HG03175 (cell line): ENCODE measurements at regions not wholly inside any gene's neighbourhood (a gene's known extent, or its start where the extent isn't known, plus 50 kb on each side); places are given as distances from the start of the nearest gene placed in this dataset.
"Not testable (repeated sequence)": the region's sequence is repeated elsewhere in the genome, so short reads cannot be mapped to it uniquely, and the experiment has no call there.

Source experiments
- ATAC-seq: cut with Tn5 transposase; IDR thresholded peaks from one replicate; pipeline ENCODE4 v1.9.1; 2021; ENCODE audit warnings: mild to moderate bottlenecking, moderate library complexity; ENCODE audit not compliant: unreplicated experiment

DNA sequence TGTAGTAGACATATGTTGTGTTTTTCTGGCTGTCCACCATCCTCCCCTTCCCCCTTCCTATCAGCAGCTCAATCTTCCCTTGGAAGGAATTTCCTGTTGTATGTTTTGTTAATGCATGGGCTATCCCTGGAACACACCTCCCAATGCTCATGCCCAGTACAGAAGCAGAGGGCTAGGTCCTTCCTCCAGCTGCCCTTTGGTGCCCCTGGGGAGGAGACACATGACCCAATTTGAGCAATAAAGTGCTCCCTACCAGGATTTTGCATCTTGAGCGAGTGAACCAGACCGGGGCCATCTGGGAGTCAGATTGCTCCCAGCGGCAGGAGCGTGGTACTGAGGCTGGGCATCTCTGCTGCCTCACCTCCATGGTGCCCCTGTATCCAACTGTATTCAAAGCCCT is 141.5 kb upstream of the MED13 start:
- no peak for ATAC-seq

DNA sequence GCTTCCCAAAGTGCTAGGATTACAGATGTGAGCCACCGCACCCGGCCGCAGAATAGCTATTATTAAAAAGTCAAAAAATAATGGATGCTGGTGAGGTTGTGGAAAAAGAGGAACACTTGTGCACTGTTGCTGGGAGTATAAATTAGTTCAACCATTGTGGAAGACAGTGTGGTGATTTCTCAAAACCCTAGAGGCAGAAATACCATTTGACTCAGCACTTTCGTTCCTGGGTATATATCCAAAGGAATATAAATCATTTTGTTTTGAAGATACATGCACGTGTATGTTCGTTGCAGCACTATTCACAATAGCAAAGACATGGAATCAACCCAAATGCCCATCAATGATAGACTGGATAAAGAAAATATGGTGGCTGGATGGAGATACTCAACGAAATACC is 132.1 kb upstream of the MED13 start:
- ATAC-seq: not testable (repeated sequence)

DNA sequence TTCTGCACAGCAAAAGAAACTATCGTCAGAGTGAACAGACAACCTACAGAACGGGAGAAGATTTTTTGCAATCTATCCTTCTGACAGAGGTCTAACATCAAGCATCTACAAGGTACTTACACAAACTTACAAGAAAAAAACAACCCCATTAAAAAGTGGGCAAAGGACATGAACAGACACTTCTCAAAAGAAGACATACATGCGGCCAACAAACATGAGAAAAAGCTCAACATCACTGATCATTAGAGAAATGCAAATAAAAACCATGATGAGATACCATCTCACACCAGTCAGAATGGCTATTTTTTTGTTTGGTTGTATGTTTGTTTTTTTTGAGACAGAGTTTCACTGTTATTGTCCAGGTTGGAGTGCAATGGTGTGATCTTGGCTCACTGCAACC is 131.5 kb upstream of the MED13 start:
- ATAC-seq: not testable (repeated sequence)

DNA sequence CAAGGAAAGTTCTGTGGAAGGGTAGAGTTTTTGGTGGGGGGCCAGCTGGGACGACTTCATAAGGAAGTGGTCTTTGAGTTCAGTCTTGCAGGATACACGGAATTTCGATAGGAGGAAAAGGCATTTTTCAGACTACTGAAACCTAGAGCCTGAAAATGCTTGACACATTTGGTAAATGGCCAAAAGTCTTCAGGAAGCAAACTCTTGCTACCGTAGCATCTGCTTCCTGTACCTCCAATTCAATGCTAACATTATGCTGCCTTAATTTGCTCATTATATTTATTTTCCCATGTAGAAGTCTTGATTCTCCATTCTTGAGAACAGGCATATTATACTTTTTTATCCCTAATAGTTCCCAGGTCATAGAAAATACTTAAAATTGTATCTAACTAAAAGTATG is 129.3 kb upstream of the MED13 start:
- no peak for ATAC-seq

DNA sequence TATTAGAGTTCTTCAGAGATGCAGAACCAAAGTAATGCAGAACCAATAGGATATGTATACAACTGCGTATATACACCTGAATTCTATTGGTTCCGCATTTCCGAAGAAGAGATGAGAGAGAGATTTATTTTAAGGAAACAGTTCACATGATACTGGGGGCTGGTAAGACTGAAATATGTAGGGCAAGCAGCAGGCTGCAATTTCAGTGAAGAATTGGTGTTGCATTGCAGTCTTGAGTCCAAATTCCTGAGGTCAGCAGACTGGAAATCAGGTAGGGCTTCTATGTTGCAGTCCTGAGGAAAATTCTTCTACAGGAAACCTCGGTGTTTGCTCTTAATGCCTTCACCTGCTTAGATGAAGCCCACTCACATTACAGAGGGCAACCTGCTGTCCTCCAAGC is 128.2 kb upstream of the MED13 start:
- ATAC-seq: no peak

DNA sequence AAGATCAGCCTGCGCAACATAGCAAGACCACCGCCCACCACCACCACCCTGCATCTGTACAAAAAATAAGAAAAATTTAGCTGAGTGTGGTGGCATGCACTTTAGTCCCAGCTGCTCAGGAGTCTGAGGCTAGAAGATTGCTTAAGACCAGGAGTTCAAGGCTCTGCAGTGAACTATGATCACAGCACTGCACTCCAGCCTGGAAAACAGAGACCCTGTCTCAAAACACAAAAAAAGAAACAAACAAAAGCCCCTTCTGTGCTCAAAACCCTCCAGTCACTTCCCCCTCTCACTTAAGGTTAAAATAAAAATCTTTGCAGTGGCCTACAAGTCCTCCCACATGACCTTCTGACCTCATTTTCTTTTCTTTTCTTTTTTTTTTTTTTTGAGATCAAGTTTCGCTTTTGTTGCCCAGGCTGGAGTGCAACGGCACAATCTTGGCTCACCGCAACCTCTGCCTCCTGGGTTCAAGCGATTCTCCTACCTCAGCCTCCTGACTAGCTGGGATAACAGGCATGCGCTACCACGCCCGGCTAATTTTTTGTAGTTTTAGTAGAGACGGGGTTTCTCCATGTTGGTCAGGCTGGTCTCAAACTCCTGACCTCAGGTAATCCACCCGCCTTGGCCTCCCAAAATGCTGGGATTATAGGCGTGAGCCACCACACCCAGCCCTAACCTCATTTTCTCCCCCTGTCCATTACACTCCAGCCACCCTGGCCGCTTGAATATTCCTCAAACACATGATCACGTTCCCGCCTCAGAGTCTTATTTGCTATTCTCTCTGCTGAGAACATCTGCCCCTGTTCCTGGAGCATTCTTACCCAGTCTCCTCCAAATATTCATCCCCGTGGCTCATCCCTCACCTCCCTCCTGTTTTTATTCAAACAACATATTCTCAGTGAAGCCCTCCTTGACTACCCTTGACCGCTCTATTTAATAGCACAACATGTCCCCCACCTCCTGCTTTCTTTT is 126.6 kb upstream of the MED13 start:
- ATAC-seq: no peak

DNA sequence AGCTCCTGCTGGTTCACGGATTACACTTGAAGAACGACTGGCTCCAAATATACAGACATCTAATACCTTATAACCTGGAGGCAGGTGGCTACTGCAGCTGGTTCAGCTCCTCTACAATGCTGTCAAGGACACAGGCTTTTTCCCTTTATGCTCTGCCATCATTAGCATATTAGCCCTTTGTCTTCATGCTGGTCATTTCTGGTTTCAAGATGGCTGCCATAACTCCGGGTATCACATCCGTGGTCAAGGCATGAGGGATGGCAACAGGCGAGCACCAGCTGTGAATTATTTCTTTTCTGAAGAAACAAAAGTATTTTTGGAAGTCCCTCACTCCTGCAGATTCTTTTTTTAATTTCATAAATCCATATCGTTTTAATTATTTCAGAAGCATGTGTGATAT is 124.3 kb upstream of the MED13 start:
- ATAC-seq: no peak

DNA sequence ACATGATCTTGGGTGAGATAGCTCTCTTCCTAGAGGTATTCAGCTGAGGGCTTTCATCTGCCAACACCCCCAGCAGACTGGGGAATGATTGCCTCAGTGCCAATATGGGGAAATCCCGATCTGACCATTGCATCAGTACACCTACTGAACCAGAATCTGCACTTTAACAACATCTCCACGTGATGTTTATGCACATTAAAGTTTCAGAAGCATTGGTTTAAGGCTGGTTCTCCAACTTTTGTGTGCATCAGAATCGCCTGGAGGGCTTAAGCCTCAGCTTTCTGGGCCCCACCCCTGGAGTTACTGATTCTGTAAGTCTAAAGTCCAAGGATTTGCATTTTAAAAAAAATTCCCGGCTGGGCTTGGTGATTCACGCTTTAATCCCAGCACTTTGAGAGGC is 123.6 kb upstream of the MED13 start:
- no peak for ATAC-seq

DNA sequence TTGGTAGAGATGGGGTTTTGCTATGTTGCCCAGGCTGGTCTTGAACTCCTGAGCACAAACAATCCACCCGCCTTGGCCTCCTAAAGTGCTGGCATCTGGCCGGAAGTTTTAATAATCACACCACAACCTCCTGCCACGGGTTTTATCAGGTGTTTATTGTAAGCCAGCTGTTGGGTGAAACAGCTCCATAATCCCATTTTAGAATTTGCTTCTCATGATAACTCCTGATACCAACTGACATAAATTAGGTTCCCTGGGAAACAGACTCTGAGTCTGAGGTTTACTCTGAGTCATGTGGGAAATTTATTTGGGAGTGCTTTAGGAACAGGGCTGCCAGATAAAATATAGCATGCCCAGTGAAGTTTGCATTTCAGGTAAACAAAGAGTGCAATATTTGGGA is 122.6 kb upstream of the MED13 start:
- ATAC-seq: no peak

DNA sequence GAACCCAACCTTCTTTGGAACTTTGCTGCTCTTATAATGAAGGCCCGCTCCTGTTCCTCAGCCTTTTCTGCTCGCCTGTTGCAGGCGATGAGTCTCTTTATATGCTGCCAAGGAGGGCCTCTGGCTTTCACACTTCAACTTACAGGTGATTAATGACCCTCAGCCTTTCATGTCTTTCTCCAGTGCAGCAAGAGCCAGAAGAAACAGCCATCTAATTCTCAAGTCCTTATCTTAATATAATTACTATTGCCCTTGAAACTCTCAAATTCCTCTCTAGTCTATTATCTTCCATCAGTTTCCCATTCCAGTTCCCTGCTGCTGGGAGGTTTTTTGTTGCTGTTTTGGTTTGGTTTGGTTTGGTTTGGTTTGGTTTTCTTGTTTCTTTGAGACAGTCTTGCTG is 121.8 kb upstream of the MED13 start:
- no peak for ATAC-seq

DNA sequence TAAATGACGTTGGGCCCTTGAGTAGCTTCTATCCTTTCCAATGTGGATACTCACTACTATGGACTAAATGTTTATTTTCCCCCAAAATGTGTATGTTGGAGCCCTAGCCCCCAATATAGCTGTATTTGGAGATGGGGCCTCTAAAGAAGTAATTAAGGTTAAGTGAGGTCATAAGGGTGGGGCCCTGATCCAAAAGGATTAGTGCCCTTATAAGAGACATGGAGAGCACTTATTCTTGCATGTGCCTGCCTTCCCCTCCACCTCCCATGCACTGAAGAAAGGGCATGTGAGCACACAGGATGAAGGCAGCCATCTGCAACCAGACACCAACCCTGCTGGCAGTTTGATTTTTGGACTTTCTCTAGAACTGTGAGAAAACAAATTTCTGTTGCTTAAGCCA is 115.7 kb upstream of the MED13 start:
- ATAC-seq: no peak

DNA sequence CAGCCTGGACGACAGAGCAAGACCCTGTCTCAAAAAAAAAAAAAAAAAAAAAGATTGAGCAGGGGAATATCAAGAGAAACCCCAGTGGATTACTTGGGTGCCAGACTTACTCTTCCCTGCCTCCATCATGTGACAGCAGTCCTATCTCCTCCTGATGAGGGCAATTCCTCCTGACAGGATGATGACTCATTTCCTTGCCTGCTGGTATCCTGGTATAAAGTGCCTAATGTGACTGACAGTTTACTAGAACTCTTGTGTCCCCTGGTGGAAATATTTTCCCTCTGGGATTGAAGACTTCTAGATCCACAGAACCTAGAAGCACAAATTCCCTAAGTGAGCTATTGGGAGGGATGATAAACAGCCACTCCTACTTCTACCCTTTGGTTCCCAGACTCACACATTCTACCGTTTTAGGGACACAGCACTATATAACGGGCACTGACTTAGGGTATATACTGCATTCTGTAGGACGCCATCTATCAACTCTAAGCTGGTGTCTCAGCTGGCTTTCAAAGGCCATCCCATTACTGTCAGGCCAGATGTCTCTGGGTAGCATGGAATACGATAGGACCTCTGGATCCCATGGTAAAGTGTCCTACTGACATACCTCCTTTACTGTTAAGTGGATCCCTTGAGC is 114.6 kb upstream of the MED13 start:
- no peak for ATAC-seq

DNA sequence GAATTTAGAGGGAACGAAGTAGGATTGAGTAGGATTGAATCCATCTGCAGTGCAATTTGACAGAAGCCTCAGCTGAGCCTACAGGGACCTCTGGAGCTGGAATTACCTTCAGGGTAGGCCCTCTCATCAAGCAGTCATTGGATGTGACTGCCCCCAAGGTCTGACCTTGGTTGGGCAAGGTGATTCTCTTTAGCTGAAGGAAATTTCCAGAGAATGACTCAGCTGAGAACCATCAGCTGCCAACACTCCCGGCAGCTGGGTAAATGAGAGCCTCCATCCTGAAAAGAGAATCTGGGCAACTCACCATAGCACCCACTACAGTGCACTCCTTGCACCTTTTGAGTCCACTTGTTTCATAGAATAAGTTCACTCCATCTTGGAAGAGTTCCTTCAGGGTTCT is 113.5 kb upstream of the MED13 start:
- ATAC-seq: no peak

DNA sequence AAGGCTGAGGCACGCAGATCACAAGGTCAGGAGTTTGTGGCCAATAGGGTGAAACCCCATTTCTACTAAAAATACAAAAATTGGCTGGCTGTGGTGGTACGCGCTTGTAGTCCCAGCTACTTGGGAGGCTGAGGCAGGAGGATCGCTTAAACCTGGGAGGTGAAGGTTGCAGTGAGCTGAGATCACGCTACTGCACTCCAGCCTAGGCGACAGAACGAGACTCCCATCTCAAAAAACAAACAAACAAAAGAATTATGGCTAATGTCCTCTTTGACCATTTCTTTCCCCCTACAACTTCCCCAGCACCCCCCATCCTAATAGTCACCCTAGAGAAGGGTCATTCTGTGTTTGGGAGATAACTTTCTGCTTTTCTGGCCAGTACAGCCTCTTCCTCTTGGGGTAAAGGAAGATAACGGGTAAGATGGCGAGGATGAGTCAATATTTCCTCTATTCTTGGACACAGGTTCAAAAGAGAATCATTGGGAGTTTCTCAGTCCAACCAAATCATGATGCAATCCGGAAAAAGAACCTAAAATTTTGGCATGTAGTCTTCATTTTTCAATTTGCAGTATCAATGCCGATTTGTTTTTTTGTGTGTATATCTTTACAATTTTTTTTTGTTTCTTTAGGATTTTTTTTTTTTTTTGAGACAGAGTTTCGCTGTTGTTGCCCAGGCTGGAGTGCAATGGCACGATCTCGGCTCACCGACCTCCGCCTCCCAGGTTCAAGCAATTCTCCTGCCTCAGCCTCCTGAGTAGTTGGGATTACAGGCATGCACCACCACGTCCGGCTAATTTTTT is 107.6 kb upstream of the MED13 start:
- ATAC-seq: no peak

DNA sequence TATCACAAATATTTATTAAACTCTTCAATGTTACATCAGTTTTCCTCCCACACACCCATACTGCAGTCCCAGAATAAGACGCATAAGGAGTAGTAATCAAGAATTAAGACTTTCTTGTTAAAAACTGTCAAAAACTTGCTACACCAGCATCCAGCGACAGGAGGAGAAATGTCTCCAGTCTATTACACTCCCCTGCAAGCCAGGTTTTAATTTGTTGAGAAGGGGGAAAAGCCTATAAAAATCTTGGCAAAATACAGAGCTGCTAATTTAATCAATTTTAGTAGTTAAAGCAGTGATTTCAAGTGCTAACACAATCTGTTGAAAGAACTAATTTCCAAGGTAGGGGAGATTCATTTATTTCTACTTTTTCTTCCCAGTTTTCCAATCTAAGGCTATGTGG is 102.0 kb upstream of the MED13 start:
- ATAC-seq: no peak

DNA sequence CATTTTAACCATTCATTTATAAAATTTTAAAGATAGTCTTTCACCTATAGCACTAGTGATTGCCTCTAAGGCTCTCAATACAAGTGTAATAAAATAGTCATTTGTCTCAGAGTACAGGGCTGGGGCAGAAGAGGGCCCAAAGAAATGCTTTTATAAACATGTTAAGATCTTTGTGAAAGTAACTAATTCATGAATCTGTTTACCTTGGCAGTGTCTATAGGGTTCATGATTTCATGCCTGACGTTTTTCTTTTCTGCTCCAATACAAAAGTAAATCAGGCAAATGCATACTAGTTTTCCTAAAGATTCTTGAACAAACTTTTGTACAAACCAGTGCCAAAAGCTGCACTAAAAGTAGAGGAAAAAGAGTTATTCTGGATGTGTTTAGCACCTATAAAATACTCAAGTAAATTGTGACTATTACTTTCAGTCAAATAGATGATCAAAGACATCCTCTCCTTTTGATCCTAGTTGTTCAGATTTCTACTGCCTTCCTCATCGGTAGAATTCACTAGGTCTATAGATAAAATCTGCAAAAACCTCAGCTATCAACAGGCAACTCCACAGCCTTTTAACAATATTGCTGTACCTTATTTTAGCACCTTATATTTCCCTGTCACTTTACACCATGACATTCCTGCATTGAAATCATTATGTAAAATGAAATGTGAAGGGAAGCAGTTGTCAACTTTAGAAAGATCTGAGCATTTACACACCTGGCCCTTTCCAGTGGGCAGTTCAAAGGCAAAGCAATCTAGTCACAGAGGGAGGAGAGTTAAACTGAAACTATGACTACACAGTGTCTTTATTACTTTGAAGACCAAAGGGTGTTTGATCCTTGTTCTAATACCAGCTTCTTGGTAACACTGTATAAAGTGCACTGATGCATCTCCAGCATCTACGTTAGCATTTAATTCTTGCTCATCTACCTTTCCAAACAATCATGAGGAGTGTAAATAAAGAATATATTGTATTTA is 100.0 kb upstream of the MED13 start:
- no peak for ATAC-seq

DNA sequence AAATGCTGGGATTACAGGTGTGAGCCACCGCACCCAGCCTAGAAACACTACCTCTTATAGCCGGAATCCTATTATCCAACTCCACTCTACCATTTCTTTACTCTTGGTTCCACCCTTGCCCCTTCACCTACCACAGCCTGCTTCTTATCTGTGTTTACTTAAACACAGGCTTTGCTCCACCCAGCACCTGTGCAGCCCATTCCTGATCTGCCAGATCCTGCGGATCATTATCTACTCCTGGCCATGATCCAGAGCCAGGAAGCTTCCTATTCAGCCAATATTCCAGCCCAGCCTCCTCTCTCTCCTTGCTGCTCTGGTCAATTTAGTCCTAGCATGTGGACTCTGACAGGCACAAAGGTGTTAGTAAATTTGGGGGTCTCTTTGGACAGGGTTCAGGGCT is 98.8 kb upstream of the MED13 start:
- ATAC-seq: no peak

DNA sequence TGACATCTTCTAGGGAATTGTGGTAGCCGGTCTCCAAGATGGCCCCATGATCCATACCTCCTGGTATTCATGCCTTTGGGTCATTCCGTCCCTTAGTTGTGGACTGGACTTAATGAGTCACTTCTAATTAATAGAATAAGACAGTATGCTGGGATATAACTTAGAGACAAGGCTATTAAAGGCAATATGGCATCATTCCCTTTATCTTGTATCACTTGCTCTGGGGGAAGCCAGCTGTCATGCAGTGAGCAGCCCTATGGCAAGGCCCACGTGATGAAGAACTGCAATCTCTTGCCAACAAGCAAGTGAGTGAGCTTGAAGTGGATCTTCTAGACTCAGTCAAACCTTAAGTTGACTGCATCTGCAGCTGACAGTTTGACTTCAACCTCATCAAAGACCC is 97.8 kb upstream of the MED13 start:
- ATAC-seq: no peak

DNA sequence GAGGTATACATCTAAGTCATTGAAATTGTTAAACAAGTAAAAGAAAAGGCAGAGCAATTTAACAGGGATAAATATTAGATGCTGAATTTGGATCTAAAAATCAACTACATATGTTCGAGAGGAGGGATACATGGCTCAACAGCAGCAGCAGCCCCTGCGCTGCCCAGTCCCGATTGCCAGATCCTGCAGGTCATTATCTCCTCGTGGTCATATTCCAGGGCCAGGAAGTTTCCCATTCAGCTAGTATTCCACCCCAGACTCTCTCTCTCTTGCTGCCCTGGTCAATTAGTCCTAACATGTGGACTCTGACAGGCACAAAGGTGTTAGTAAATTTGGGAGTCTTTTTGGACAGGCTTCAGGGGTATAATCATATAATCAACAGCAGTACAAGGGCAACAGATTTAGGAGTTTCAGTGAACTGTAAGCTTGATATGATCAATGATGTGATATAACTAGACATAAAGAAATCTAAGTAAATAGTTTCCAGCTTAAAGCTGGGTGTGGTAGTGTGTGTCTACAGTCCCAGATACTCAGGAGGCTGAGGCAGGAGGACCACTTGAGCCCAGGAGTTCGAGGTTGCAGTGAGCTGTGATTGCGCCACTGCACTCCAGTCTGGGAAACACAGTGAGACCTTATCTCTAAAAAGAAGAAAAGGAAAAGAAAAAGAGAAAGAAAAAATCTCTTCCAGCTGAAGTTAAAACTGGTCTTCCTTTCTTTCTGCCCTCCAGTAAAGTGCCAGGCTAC is 96.5 kb upstream of the MED13 start:
- no peak for ATAC-seq

DNA sequence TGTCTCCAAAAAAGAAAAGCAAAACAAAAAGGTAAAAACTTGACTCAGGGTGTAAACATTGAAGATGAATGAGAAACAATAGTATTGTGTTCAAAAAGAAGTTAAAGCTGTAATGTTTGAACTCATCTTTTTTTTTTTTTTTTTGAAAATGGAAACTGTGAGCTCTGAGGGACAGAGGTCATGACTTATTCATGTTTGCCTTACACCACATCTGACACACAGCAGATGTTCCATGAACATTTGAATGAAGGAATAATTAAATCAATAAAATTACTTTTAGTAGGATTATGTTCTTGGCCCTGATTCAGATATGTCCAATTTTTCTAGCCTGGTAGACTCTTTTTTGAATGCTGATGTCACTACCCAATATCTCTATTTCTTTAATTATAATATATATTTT is 95.7 kb upstream of the MED13 start:
- ATAC-seq: no peak
